ENCODE measurements at regions not wholly inside any gene's neighbourhood (a gene's known extent, or its start where the extent isn't known, plus 50 kb on each side); places are given as distances from the start of the nearest gene placed in this dataset.

DNA sequence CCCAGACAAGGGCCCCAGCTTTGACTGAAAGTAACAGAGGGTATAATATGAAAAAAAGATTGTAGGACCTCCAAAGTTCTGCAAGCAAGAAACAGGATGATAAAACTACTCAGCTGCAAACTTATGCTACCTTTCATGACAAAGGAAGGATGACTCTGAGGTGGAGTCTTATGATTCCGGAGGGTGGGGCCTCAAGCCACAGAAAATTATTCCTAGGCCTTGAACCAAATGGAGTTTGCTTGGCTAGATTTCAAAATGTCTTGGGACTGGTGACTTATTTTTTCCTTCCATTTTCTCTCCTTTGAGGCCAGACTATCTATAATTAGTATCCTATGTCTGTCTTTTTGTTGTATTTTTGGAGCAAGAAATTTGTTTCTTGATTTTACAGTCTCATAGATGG, 336.4 kb downstream of the LRIG3 start:
- TF ChIP-seq POLR2A (IDR thresholded peaks at IDR 0.05; ENCODE audit: low read depth, low read length): no peak
- no peak for TF ChIP-seq POLR2AphosphoS5 (IDR thresholded peaks at IDR 0.05; ENCODE audit: low read depth, low read length)
- no peak for TF ChIP-seq SPI1 (IDR thresholded peaks at IDR 0.05; ENCODE audit: low read depth, low read length)
- TF ChIP-seq TAF1 (IDR thresholded peaks at IDR 0.05; ENCODE audit: low read depth, low read length): no peak
- no peak for TF ChIP-seq PAX5 (IDR thresholded peaks at IDR 0.05; ENCODE audit: insufficient read depth, low read length, severe bottlenecking)
